Neural cell (in vitro differentiated cells): ENCODE measurements at regions not wholly inside any gene's neighbourhood (a gene's known extent, or its start where the extent isn't known, plus 50 kb on each side); places are given as distances from the start of the nearest gene placed in this dataset.

Experiments
- H2AFZ ChIP-seq: fragments of 200-600, 300-800 bp; sonication (generic), shearing (Covaris generic); 2 replicates; pipeline ENCODE4 v1.6.0; 2014; ENCODE audit warnings: low read depth, mild to moderate bottlenecking, antibody characterized with exemption, low read length, moderate library complexity
- H3F3A ChIP-seq: fragments of 200-600 bp; shearing (Covaris generic); 2 replicates; pipeline ENCODE4 v1.6.1; 2016; ENCODE audit warnings: mild to moderate bottlenecking, moderate library complexity, mixed read lengths, antibody characterized with exemption, low read length; ENCODE audit not compliant: insufficient read depth, poor library complexity, severe bottlenecking
- H3K27ac ChIP-seq: fragments of 200-600, 300-800 bp; sonication (generic), shearing (Covaris generic); 2 replicates; pipeline ENCODE4 v1.5.1; 2014; ENCODE audit warnings: mild to moderate bottlenecking, low read length, moderate library complexity
- H3K27me3 ChIP-seq: fragments of 300-800, 200-600 bp; sonication (generic), shearing (Covaris generic); 2 replicates; pipeline ENCODE4 v1.6.0; 2014; ENCODE audit warnings: mild to moderate bottlenecking, low read depth, low read length, moderate library complexity; ENCODE audit not compliant: insufficient read depth
- H3K36me3 ChIP-seq: fragments of 300-800, 200-600 bp; sonication (generic), shearing (Covaris generic); 2 replicates; pipeline ENCODE4 v1.5.1; 2014; ENCODE audit warnings: mild to moderate bottlenecking, antibody characterized with exemption, low read length, moderate library complexity; ENCODE audit not compliant: insufficient read depth
- H3K4me2 ChIP-seq: fragments of 300-800, 200-600 bp; sonication (generic), shearing (Covaris generic); 2 replicates; pipeline ENCODE4 v1.6.0; 2014; ENCODE audit warnings: mild to moderate bottlenecking, low read length
- H3K4me3 ChIP-seq: fragments of 300-800, 200-600 bp; sonication (generic), shearing (Covaris generic); 2 replicates; pipeline ENCODE4 v1.5.1; 2014; ENCODE audit warnings: mild to moderate bottlenecking, low read length, moderate library complexity
- H3K79me2 ChIP-seq: fragments of 200-600 bp; shearing (Covaris generic); replicated peaks from 2 replicates; pipeline ENCODE4 v1.6.0; 2014; ENCODE audit warnings: mild to moderate bottlenecking, low read length, moderate library complexity; ENCODE audit not compliant: insufficient read depth
- H3K9ac ChIP-seq: fragments of 300-800, 200-600 bp; sonication (generic), shearing (Covaris generic); 2 replicates; pipeline ENCODE4 v1.6.1; 2016; ENCODE audit warnings: mild to moderate bottlenecking, low read length, mixed read lengths
- H3K9me2 ChIP-seq: fragments of 200-600 bp; shearing (Covaris generic); 2 replicates; pipeline ENCODE4 v1.6.1; 2016; ENCODE audit warnings: mild to moderate bottlenecking, low read length, mixed read lengths; ENCODE audit not compliant: insufficient read depth
- H3K9me3 ChIP-seq: fragments of 200-600, 300-800 bp; sonication (generic), shearing (Covaris generic); 2 replicates; pipeline ENCODE4 v1.6.1; 2016; ENCODE audit warnings: mild to moderate bottlenecking, mixed run types, low read length, moderate library complexity, mixed read lengths
- H4K20me1 ChIP-seq: fragments of 200-600 bp; shearing (Covaris generic); 2 replicates; pipeline ENCODE4 v1.6.1; 2016; ENCODE audit warnings: mild to moderate bottlenecking, mixed run types; ENCODE audit not compliant: insufficient read depth
- CTCF ChIP-seq: fragments of 450-650 bp; IDR thresholded peaks from 2 replicates; pipeline ENCODE4 v1.5.1; 2014; ENCODE audit warnings: antibody characterized with exemption, mild to moderate bottlenecking, moderate library complexity; ENCODE audit not compliant: poor library complexity, severe bottlenecking
- EP300 ChIP-seq: fragments of 450-650 bp; conservative IDR thresholded peaks from 2 replicates; pipeline ENCODE4 v1.6.1; 2014; ENCODE audit warnings: antibody characterized with exemption, mild to moderate bottlenecking, moderate library complexity; ENCODE audit not compliant: poor library complexity, severe bottlenecking
- EZH2 ChIP-seq: fragments of 200-600, 300-800 bp; shearing (Covaris generic), sonication (generic); IDR thresholded peaks from 2 replicates; pipeline ENCODE4 v1.6.1; 2014; ENCODE audit warnings: antibody characterized with exemption, low read length, borderline replicate concordance, mild to moderate bottlenecking; ENCODE audit not compliant: insufficient read depth, poor library complexity, severe bottlenecking
- MXI1 ChIP-seq: fragments of 450-650 bp; conservative IDR thresholded peaks from 2 replicates; pipeline ENCODE4 v1.6.1; 2014; ENCODE audit warnings: antibody characterized with exemption, mild to moderate bottlenecking; ENCODE audit not compliant: poor library complexity, severe bottlenecking
- POLR2AphosphoS5 ChIP-seq: IDR thresholded peaks from 2 replicates; pipeline ENCODE4 v1.6.1; 2012
- RAD21 ChIP-seq: fragments of 450-650 bp; conservative IDR thresholded peaks from 2 replicates; pipeline ENCODE4 v1.6.1; 2014; ENCODE audit warnings: antibody characterized with exemption, mild to moderate bottlenecking, moderate library complexity
- REST ChIP-seq: IDR thresholded peaks from 2 replicates; pipeline ENCODE4 v1.6.1; 2012; ENCODE audit warnings: borderline replicate concordance
- SMC3 ChIP-seq: fragments of 450-650 bp; conservative IDR thresholded peaks from 2 replicates; pipeline ENCODE4 v1.6.1; 2014; ENCODE audit warnings: antibody characterized with exemption, mild to moderate bottlenecking, moderate library complexity; ENCODE audit not compliant: poor library complexity
- TAF1 ChIP-seq: IDR thresholded peaks from 2 replicates; pipeline ENCODE4 v1.6.1; 2012; ENCODE audit warnings: low read depth

DNA sequence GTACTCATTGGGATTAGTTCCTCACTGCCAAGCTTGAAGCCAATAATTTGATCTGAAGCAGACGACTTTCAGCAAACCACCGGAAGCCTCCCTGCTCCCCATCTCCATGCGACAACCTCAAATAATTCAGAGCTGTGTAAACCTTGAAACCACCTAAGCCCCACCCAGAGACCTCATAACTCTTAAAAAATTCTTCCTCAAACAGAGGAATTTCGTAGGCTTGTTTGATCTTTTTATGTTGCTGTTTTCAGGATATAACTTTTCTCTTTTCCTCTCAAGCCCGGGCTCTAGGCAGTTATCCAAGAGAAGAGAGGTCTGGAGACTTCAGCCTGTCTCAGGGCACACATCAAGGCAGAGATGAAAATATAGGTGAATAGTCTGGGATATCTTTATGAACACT is 311.6 kb downstream of the KCNRG start:
- Histone ChIP-seq H3K4me3 (no peak overlapping the region), H3K27me3 (no peaks in the 10 kb centered on the region), H2AFZ (no peak overlapping the region), H3K79me2 (no peaks in the 10 kb centered on the region), H3K9me3 (no peaks in the 10 kb centered on the region), H3K4me2 (no peak overlapping the region), H3K27ac (no peak overlapping the region), H4K20me1 (no peaks in the 10 kb centered on the region), H3K9me2 (no peaks in the 10 kb centered on the region), H3F3A (no peaks in the 10 kb centered on the region), H3K36me3 (no peaks in the 10 kb centered on the region), H3K9ac (no peak overlapping the region)
- no peak for TF ChIP-seq EZH2
- TF ChIP-seq POLR2AphosphoS5: no peak
- TF ChIP-seq EP300: no peak
- TF ChIP-seq REST: no peak
- TF ChIP-seq TAF1: no peak

- no peaks in the 10 kb centered on the region for H3K79me2 ChIP-seq
- H3K27me3 ChIP-seq: no peaks in the 10 kb centered on the region
- H2AFZ ChIP-seq: no peak overlapping the region
- no peak overlapping the region for H3K9ac ChIP-seq
- no peak overlapping the region for H3K4me2 ChIP-seq
- H3K9me2 ChIP-seq: no peaks in the 10 kb centered on the region
- H3K27ac ChIP-seq: no peak overlapping the region
- H4K20me1 ChIP-seq: no peaks in the 10 kb centered on the region
- no peaks in the 10 kb centered on the region for H3F3A ChIP-seq
- no peaks in the 10 kb centered on the region for H3K36me3 ChIP-seq
- no peaks in the 10 kb centered on the region for H3K9me3 ChIP-seq
- no peak overlapping the region for H3K4me3 ChIP-seq
- TF ChIP-seq RAD21 (no peak), EZH2 (no peak), POLR2AphosphoS5 (no peak), REST (no peak), CTCF (no peak), EP300 (no peak), MXI1 (no peak), SMC3 (no peak), TAF1 (no peak)
Observed at GRCh38 chr13:50334115-50334778, 319.0 kb downstream of the KCNRG start.
